ENCODE measurements at regions not wholly inside any gene's neighbourhood (a gene's known extent, or its start where the extent isn't known, plus 50 kb on each side); places are given as distances from the start of the nearest gene placed in this dataset.

DNA sequence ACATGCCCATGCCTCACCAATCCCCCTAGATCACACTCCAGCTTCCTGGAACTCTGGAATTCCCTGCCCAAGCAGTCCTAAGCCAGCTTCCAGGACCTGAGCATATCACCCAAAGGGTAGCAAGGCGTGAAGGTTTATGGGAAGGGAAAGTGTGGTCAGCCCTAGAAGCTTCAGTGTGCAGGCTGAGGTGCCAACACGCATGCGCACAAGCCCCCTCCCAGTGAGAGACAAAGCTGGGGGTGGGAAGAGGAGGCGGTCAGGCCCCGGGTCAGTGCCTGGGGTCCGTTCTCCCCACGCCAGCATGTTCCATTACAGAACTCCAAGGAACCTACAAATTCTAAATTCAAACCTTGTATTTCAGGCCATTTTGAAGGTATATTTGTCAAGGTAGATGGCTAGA, 103.6 kb upstream of the C7orf33 start:
- CTCF ChIA-PET, result interaction anchor here (2.4 kb wide), 1 partner anchor 223 kb away, joined by 26 read pairs; no protein-coding TSS in a partner anchor
- intact Hi-C loops (cut with micrococcal nuclease), result no loop called here

GRCh38 chr7:148487912-148488311, 102.7 kb upstream of the C7orf33 start:
- POLR2A ChIA-PET, result no interaction called here
- DNase-seq, result no peak
- no peak overlapping the region for H3K27ac Mint-ChIP-seq
- no peak for ATAC-seq (ENCODE audit: low read depth)
- CTCF ChIA-PET, result no interaction called here
- H3K4me1 Mint-ChIP-seq, result peaks cover 12% of the 10 kb centered on the region
- TF ChIP-seq CTCF (IDR thresholded peaks at IDR 0.05), result no peak
- peaks cover 4% of the 10 kb centered on the region for H3K9me3 Mint-ChIP-seq
- H3K4me3 Mint-ChIP-seq, result no peak overlapping the region
- intact Hi-C loops (cut with micrococcal nuclease), result no loop called here
- no peaks in the 10 kb centered on the region for H3K36me3 Mint-ChIP-seq (ENCODE audit: low read depth)
- peaks cover 13% of the 10 kb centered on the region for H3K27me3 Mint-ChIP-seq

More for the DNA sequence above, 103.6 kb upstream of the C7orf33 start:
- POLR2A ChIA-PET, result interaction anchor here (0.6 kb wide), 1 partner anchor 59 kb away, joined by 5 read pairs; no protein-coding TSS in a partner anchor
- no peak for TF ChIP-seq CTCF (IDR thresholded peaks at IDR 0.05)
- Mint-ChIP-seq H3K36me3 (ENCODE audit: low read depth) (no peaks in the 10 kb centered on the region), H3K4me3 (no peak overlapping the region), H3K4me1 (peaks cover 12% of the 10 kb centered on the region), H3K27ac (no peak overlapping the region), H3K9me3 (no peaks in the 10 kb centered on the region), H3K27me3 (peaks cover 13% of the 10 kb centered on the region)
- ATAC-seq (ENCODE audit: low read depth) (no peak), DNase-seq (no peak)

- CTCF ChIA-PET, result no interaction called here
- Mint-ChIP-seq H3K9me3 (peaks cover 7% of the 10 kb centered on the region), H3K27ac (no peak overlapping the region), H3K4me1 (peaks cover 10% of the 10 kb centered on the region), H3K36me3 (ENCODE audit: low read depth) (no peaks in the 10 kb centered on the region), H3K27me3 (peaks cover 13% of the 10 kb centered on the region), H3K4me3 (no peak overlapping the region)
- DNase-seq, result no peak
- POLR2A ChIA-PET, result no interaction called here
- intact Hi-C loops (cut with micrococcal nuclease), result no loop called here
- TF ChIP-seq CTCF (IDR thresholded peaks at IDR 0.05), result no peak
- ATAC-seq (ENCODE audit: low read depth), result no peak
Observed at GRCh38 chr7:148489678-148490077, 100.9 kb upstream of the C7orf33 start.

DNA sequence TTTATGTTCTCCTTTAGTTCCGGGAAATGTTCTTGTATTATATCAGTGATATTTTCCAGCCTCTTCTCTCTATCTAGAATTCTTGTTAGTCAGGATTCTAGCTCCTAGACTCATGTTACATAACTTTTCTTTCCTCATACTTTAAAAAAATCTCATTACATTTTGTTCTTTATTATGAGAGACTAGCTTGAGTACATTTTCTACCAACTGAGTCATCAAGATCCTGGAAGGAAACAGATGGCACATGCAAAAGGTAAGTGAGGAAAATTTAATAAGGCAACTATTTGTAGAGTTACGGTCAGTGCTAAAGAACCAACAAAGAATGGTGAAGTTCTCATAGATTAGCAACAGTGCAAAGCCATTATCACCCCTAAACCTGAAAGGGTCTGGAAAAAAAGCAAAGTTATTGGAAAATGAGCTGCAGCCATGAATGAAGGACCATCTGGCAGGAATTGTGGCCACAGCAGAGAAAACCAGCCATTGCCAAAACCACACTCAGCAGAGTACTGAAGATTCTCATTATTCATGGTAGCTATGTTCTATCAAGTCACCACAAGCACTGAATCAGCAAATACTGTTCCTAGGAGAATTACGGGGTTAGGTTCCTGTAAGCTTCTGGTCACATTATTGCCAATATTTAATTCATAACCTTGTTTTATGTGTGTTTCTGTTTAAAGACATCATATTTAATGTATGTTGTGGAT, 98.3 kb upstream of the C7orf33 start:
- POLR2A ChIA-PET, result no interaction called here
- no peak for TF ChIP-seq CTCF (IDR thresholded peaks at IDR 0.05)
- Mint-ChIP-seq H3K4me3 (no peak overlapping the region), H3K27me3 (peaks cover 13% of the 10 kb centered on the region), H3K9me3 (peaks cover 7% of the 10 kb centered on the region), H3K36me3 (ENCODE audit: low read depth) (no peaks in the 10 kb centered on the region), H3K4me1 (peaks cover 3% of the 10 kb centered on the region), H3K27ac (no peak overlapping the region)
- intact Hi-C loops (cut with micrococcal nuclease), result no loop called here
- DNase-seq (no peak), ATAC-seq (ENCODE audit: low read depth) (no peak)
- CTCF ChIA-PET, result no interaction called here

DNA sequence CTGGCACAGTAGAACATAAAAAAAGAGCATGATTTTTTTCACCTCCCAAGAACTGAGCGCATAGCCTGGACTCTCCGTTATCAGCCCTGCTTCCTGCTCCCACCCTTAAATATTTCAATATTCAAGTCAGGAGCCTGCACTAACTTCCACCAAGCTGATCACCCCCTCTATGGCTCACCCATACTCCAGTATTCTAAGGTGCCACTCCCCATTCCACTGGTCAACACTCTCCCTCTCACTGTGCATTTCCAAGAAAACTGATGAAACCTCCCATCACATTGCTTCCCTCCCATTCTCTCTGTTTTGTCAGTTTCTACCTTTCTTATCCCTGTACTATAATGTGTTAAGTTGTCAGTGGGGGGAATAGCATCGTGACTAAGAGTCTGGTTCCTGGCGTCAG, 95.0 kb upstream of the C7orf33 start:
- Mint-ChIP-seq H3K27me3 (peaks cover 6% of the 10 kb centered on the region), H3K9me3 (peaks cover 7% of the 10 kb centered on the region), H3K4me1 (peaks cover 10% of the 10 kb centered on the region), H3K27ac (no peak overlapping the region), H3K4me3 (no peak overlapping the region), H3K36me3 (ENCODE audit: low read depth) (no peaks in the 10 kb centered on the region)
- TF ChIP-seq CTCF (IDR thresholded peaks at IDR 0.05), result no peak
- ChIA-PET POLR2A (no interaction called here), CTCF (no interaction called here)
- intact Hi-C loops (cut with micrococcal nuclease), result no loop called here
- ATAC-seq (ENCODE audit: low read depth), result no peak
- no peak for DNase-seq
